Astrocyte of the cerebellum (primary cell): ENCODE measurements at regions not wholly inside any gene's neighbourhood (a gene's known extent, or its start where the extent isn't known, plus 50 kb on each side); places are given as distances from the start of the nearest gene placed in this dataset.

Source experiments
- DNase-seq: peaks from one replicate; pipeline ENCODE4 v3.0.0-alpha.2; 2011; ENCODE audit warnings: low read depth
- H3K4me3 ChIP-seq: 2 replicates; pipeline ENCODE4 v1.5.1; 2011; ENCODE audit warnings: mild to moderate bottlenecking, low read depth, low read length, moderate library complexity
- in situ Hi-C: cut with HindIII; loops from 2 replicates; pipeline ENCODE4 v1.10.0; 2017; ENCODE audit warnings: low sequenced_read_pairs
- TF ChIP-seq, protein P1 (sequence below): IDR thresholded peaks from 2 replicates; pipeline ENCODE4 v1.5.1; 2012; ENCODE audit warnings: low read length, low read depth, moderate library complexity, mild to moderate bottlenecking; ENCODE audit errors: missing control alignments

DNA sequence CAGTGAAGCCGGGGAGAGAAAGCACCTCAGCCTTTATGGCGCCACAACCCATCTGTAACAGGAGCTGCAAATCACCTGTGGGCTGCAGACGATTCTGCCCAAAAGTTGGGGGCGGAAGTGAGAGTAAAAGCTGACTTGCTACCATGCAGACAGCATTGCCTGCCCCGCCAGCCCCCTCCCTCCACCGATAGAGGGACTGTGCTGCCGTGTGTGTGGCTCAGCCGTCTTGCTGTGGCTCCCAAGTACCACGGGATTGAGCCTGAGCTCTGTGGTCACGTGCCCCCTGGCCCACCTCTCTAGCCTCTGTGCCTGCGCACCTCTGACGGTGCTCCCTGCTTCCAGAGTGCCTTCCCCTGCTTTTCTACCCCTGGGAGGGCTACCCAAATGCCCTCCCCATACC lies 79.6 kb downstream of the GLI2 start:
- no peak overlapping the region for H3K4me3 ChIP-seq
- DNase-seq, result no peak
- in situ Hi-C loops, result no loop called here
- TF ChIP-seq, protein P1, sequence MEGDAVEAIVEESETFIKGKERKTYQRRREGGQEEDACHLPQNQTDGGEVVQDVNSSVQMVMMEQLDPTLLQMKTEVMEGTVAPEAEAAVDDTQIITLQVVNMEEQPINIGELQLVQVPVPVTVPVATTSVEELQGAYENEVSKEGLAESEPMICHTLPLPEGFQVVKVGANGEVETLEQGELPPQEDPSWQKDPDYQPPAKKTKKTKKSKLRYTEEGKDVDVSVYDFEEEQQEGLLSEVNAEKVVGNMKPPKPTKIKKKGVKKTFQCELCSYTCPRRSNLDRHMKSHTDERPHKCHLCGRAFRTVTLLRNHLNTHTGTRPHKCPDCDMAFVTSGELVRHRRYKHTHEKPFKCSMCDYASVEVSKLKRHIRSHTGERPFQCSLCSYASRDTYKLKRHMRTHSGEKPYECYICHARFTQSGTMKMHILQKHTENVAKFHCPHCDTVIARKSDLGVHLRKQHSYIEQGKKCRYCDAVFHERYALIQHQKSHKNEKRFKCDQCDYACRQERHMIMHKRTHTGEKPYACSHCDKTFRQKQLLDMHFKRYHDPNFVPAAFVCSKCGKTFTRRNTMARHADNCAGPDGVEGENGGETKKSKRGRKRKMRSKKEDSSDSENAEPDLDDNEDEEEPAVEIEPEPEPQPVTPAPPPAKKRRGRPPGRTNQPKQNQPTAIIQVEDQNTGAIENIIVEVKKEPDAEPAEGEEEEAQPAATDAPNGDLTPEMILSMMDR, result no peak

- TF ChIP-seq, protein P1, result no peak
- DNase-seq, result no peak
- in situ Hi-C loops, result no loop called here
- H3K4me3 ChIP-seq, result no peak overlapping the region
These were observed 81.7 kb downstream of the GLI2 start for GRCh38 chr2:120817136-120817955.

DNA sequence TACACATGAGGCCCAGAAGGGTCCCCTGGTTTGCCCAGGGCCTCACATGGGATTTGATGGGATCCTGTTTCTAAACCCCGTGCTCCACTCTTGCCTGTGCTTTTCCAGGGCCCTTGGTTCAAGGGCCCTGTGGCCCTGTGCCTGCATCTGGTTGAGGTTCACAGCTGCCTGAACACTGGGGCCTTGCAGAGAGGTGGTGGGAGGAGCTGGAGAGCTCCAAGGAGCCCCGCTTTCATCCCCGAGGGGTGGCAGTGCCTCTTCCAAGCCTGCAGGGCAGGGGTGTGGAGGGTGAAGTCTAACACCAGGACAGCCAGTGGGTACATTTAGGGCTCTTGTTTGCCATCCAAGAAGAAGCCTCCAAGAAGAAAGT lies 82.3 kb downstream of the GLI2 start:
- H3K4me3 ChIP-seq, result no peak overlapping the region
- in situ Hi-C loops, result no loop called here
- DNase-seq, result no peak
- TF ChIP-seq, protein P1, result no peak

- DNase-seq, result peak; percentile 53
- H3K4me3 ChIP-seq, result no peak overlapping the region
- TF ChIP-seq, protein P1, result no peak
- in situ Hi-C loops, result no loop called here
These were observed 82.8 kb downstream of the GLI2 start for GRCh38 chr2:120818441-120818920.

DNA sequence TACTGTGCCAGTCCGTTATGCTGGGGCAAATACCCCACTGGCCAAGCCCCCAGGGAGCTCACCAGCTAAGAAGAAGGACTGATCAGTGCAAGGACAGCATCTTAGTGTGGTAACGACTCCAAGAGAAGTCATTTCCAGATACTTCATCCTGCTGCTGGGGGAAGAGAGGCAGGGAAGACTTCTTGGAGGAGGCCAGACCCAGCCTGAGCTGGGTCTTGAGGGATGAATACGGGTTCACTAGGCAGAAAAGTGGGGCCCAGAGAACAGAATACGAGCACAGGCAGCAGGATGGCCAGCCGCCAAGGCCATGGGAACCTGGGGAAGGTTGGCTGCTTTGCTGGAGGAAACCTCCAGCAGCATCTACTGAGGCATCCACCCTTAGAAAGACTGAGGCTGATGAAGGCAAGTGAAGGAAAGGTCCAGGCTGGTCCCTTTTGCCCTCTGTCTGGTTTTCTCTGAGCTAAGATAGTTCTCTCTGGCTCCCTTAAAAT lies 84.1 kb downstream of the GLI2 start:
- TF ChIP-seq, protein P1, result no peak
- H3K4me3 ChIP-seq, result no peak overlapping the region
- no peak for DNase-seq
- in situ Hi-C loops, result no loop called here

DNA sequence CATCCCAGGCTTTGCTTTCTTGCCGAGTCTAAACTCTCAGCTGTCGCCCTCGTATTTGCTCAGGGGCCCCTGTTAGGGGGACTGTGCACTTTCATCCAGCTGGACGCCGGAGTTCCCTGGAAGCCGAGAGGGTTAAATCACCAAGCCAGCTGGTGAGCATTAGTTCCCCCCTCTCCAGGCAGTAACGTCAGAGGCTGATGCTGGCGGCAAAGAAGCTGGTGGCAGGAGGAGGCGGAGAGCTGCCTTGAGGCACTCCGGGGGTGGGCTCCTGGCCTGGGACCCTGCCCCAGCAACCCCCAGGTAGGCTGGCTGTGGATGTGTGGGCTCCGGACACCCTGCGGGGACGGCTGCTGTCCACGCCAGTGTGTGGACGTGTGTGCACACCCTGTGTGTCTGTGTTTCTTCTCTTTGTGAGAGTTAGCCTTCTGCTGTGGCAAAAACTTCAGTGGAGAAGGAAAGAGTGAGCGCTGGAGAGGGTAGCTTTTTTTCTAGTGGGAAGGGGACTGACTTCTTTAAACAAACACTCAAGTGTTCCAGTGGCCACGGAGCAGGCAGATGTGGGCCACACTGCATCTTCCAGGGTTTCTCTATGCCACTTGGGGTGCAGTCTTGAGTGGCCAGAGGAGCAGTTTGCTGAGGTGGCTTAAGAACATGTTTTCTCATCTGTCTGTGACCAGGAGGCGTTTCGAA lies 84.7 kb downstream of the GLI2 start:
- TF ChIP-seq, protein P1, result no peak
- in situ Hi-C loops, result no loop called here
- H3K4me3 ChIP-seq, result peak overlapping the region; percentile 17
- DNase-seq, result peak; percentile 54
